Lower lobe of right lung (tissue), 2 donors: ENCODE measurements at regions not wholly inside any gene's neighbourhood (a gene's known extent, or its start where the extent isn't known, plus 50 kb on each side); places are given as distances from the start of the nearest gene placed in this dataset.
A peak's percentile ranks its signal among the peaks of the same experiment; 100 is the strongest.

Experiments
- ATAC-seq, 2 donors: fragments of 200-7000 bp; cut with Tn5 transposase; one replicate each; pipeline ENCODE4 v1.9.1; 2020 to 2022; ENCODE audit warnings: mild to moderate bottlenecking in 2 of 2, moderate library complexity in 2 of 2
- DNase-seq: peaks from one replicate; pipeline ENCODE4 v3.0.0-alpha.2; 2020
- H3K27ac ChIP-seq: fragments of 200-600 bp; one replicate; pipeline ENCODE4 v1.8.0; 2022
- H3K27me3 ChIP-seq: fragments of 200-600 bp; one replicate; pipeline ENCODE4 v1.8.0; 2022; ENCODE audit warnings: low read depth
- H3K36me3 ChIP-seq: fragments of 200-600 bp; one replicate; pipeline ENCODE4 v1.8.0; 2022; ENCODE audit warnings: mild to moderate bottlenecking
- H3K4me1 ChIP-seq: fragments of 200-600 bp; one replicate; pipeline ENCODE4 v1.8.0; 2022
- H3K4me3 ChIP-seq: fragments of 200-600 bp; one replicate; pipeline ENCODE4 v1.8.0; 2022; ENCODE audit warnings: mild to moderate bottlenecking
- H3K9me3 ChIP-seq: fragments of 200-600 bp; one replicate; pipeline ENCODE4 v1.8.0; 2022
- intact Hi-C: fragments of 100-400 bp; cut with DNase I; formaldehyde crosslinking; loops from one replicate; pipeline ENCODE4 v1.11.0; 2022
- TF ChIP-seq, protein P1 (sequence below): fragments of 200-600 bp; IDR thresholded peaks from one replicate; pipeline ENCODE4 v1.8.0; 2022; ENCODE audit warnings: antibody characterized with exemption, mild to moderate bottlenecking
- donor health status: DM: no; HTN: yes; CAD: no; lungs with severe emphysema.

DNA sequence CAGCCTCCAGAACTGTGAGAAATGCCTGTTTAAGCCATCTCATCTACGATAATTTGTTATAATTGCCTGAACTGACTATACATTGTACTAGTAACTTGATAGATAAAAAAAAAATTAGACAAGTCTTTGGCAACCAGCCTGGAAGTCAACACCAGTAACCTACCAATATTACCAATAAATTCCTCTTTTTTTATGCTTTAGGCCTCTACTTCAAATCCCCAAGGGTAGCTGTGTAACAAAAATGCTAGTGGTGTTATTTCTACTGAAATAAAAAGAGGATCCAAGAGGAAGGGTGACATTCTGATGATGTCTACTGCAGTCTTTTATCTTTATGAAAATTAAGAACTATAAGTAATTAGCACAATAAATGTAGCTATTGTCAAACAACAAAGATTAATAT lies 151.7 kb upstream of the SAMSN1 start:
- no peak for DNase-seq
- TF ChIP-seq, protein P1, sequence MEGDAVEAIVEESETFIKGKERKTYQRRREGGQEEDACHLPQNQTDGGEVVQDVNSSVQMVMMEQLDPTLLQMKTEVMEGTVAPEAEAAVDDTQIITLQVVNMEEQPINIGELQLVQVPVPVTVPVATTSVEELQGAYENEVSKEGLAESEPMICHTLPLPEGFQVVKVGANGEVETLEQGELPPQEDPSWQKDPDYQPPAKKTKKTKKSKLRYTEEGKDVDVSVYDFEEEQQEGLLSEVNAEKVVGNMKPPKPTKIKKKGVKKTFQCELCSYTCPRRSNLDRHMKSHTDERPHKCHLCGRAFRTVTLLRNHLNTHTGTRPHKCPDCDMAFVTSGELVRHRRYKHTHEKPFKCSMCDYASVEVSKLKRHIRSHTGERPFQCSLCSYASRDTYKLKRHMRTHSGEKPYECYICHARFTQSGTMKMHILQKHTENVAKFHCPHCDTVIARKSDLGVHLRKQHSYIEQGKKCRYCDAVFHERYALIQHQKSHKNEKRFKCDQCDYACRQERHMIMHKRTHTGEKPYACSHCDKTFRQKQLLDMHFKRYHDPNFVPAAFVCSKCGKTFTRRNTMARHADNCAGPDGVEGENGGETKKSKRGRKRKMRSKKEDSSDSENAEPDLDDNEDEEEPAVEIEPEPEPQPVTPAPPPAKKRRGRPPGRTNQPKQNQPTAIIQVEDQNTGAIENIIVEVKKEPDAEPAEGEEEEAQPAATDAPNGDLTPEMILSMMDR = no peak
- Histone ChIP-seq H3K4me1 (no peaks in the 10 kb centered on the region), H3K36me3 (no peaks in the 10 kb centered on the region), H3K27ac (no peak overlapping the region), H3K9me3 (no peaks in the 10 kb centered on the region), H3K4me3 (no peak overlapping the region), H3K27me3 (no peaks in the 10 kb centered on the region)
- intact Hi-C loops = no loop called here
- no peak for ATAC-seq

DNA sequence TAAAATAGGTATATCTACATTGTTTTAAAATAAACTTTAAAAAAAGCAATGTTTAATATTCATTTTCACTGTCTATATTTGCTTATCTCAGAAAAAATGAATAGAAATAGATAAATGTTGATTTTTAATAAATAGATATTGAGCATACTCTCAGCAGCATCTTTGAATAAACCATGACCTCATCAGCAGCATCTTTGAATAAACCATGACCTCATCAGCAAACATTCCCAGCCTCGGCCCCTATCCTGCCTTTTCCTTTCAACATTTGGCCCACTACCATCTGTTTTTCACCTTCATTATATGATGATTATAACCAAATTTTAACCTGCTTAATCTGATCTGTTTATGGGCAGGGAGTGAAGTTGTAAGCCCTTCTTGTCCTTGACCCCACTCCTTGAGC lies 148.7 kb upstream of the SAMSN1 start:
- Histone ChIP-seq H3K4me3 (no peak overlapping the region), H3K9me3 (no peaks in the 10 kb centered on the region), H3K36me3 (no peaks in the 10 kb centered on the region), H3K4me1 (no peaks in the 10 kb centered on the region), H3K27ac (no peak overlapping the region), H3K27me3 (no peaks in the 10 kb centered on the region)
- intact Hi-C loops = no loop called here
- no peak for ATAC-seq
- DNase-seq = no peak
- TF ChIP-seq, protein P1 = no peak

DNA sequence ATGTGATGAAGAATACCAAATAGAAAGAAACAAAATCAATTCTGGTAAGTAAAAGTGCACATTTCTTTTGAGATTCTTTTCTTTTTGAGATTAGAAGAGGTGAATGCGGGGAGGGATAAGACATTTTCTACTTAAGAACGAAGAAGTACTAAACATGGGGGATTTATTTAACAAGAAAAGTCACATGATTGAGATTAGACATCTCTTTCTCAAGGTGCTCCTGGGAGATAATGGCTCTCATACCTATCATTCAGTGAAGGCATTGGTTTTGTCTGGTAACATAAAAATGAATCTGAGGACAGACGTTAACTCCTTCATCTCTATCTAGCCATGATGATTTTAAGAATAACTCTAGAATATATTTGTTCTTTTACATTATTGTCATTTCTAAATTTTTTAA lies 147.9 kb upstream of the SAMSN1 start:
- intact Hi-C loops = no loop called here
- TF ChIP-seq, protein P1 = no peak

DNA sequence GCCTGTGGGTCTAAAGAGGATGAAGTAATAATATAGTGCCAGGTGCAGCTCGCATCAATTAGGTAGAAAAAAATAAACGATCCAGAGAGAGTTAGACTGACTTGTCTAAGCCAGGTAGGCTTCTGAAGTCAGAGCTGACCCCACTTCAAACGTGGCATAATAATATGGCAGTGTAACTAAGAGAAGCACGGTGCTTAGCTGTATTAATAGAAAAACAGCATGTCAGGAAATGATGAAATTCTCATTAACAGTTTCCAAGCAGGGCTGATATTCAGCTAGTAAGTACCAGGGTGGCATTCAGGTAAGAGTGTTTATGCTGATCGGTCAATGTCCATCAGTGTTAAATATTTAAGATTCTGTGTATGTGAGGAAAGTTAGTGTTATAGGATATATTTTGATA lies 145.8 kb upstream of the SAMSN1 start:
- no peak overlapping the region for H3K27ac ChIP-seq
- H3K9me3 ChIP-seq = no peaks in the 10 kb centered on the region
- no peaks in the 10 kb centered on the region for H3K36me3 ChIP-seq
- ATAC-seq = no peak
- TF ChIP-seq, protein P1 = no peak
- DNase-seq = no peak
- peaks cover 8% of the 10 kb centered on the region for H3K4me1 ChIP-seq
- H3K4me3 ChIP-seq = no peak overlapping the region
- no peaks in the 10 kb centered on the region for H3K27me3 ChIP-seq
- intact Hi-C loops = no loop called here

More for the DNA sequence above, 147.9 kb upstream of the SAMSN1 start:
- ATAC-seq (no peak), DNase-seq (no peak)
- Histone ChIP-seq H3K4me3 (no peak overlapping the region), H3K36me3 (no peaks in the 10 kb centered on the region), H3K27me3 (no peaks in the 10 kb centered on the region), H3K27ac (no peak overlapping the region), H3K4me1 (no peaks in the 10 kb centered on the region), H3K9me3 (no peaks in the 10 kb centered on the region)

DNA sequence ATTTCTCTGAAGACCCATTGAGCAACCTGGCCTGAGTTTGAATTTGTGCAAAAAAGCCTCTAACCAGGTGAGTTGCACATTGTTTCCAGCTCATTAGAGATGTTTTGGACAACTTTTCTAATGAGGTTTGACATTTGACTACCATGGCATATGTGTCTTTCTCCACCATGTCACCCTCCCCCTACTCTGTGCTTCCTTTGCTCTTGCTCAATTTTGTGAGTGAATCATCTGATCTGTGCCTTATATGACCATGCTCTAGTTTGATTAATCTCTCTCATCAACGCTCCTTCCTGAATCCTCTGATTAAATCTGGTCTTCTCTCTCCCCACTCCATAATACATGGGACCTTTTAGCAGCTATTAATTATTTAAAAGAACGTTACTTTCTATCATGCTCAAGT lies 144.8 kb upstream of the SAMSN1 start:
- no peak for DNase-seq
- Histone ChIP-seq H3K4me1 (peaks cover 11% of the 10 kb centered on the region), H3K27ac (no peak overlapping the region), H3K9me3 (no peaks in the 10 kb centered on the region), H3K27me3 (no peaks in the 10 kb centered on the region), H3K36me3 (no peaks in the 10 kb centered on the region), H3K4me3 (no peak overlapping the region)
- TF ChIP-seq, protein P1 = no peak
- ATAC-seq = peak in 1 of 2 donors; percentile 38
- intact Hi-C loops = no loop called here

DNA sequence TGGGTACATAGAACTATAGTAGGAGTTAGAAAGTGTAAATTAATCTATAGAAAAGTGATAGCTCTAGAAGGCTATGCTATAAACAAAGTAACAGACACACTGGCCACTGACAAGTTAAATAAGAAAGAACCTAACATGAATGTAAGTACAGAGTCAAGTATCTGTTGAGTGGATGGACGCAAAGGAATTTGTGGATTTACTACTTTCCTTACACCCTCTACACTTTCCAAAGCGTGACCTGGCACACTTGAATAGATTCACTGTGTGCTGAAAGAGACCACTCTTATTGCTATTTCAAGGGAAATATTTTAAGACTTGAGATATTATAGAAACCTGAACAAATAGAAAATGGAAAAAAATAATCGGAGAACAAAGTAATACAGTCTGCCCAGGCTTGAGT lies 142.8 kb upstream of the SAMSN1 start:
- Histone ChIP-seq H3K4me3 (no peak overlapping the region), H3K27me3 (no peaks in the 10 kb centered on the region), H3K4me1 (peaks cover 11% of the 10 kb centered on the region), H3K27ac (no peak overlapping the region), H3K36me3 (no peaks in the 10 kb centered on the region), H3K9me3 (no peaks in the 10 kb centered on the region)
- DNase-seq (no peak), ATAC-seq (no peak)
- TF ChIP-seq, protein P1 = no peak
- intact Hi-C loops = no loop called here
